PC-9 (cell line): ENCODE measurements at regions not wholly inside any gene's neighbourhood (a gene's known extent, or its start where the extent isn't known, plus 50 kb on each side); places are given as distances from the start of the nearest gene placed in this dataset.

Source experiments
- EZH2 ChIP-seq: fragments of 200-600 bp; sonication (generic); IDR thresholded peaks from 2 replicates; pipeline ENCODE4 v1.8.0; 2017; ENCODE audit warnings: antibody characterized with exemption, low read depth
- TF ChIP-seq, protein P1 (sequence below): fragments of 200-600 bp; sonication (generic); conservative IDR thresholded peaks from 2 replicates; pipeline ENCODE4 v1.6.1; 2017; ENCODE audit warnings: mixed run types, antibody characterized with exemption, mild to moderate bottlenecking, moderate library complexity

DNA sequence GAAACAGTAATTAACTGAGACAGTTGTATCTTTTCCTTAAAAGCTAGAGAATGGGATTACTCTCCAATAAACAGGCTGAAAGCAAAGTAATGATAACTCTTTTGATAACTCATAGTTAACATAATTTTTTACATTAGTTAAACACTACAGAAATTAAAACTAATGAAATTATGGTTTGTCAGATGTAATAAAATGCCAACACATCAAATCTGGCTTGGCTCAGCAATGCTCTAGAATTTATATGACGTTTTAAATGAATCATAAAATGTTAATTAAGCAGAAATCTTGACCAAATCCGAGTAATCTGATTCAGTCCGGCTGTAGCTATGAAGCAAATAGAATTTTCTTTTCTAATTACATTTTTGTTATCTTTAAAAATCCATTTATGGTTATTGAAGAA lies 244.2 kb upstream of the NR3C2 start:
- TF ChIP-seq, protein P1, sequence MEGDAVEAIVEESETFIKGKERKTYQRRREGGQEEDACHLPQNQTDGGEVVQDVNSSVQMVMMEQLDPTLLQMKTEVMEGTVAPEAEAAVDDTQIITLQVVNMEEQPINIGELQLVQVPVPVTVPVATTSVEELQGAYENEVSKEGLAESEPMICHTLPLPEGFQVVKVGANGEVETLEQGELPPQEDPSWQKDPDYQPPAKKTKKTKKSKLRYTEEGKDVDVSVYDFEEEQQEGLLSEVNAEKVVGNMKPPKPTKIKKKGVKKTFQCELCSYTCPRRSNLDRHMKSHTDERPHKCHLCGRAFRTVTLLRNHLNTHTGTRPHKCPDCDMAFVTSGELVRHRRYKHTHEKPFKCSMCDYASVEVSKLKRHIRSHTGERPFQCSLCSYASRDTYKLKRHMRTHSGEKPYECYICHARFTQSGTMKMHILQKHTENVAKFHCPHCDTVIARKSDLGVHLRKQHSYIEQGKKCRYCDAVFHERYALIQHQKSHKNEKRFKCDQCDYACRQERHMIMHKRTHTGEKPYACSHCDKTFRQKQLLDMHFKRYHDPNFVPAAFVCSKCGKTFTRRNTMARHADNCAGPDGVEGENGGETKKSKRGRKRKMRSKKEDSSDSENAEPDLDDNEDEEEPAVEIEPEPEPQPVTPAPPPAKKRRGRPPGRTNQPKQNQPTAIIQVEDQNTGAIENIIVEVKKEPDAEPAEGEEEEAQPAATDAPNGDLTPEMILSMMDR: no peak
- no peak for TF ChIP-seq EZH2
